Panc1 (cell line): ENCODE measurements at regions not wholly inside any gene's neighbourhood (a gene's known extent, or its start where the extent isn't known, plus 50 kb on each side); places are given as distances from the start of the nearest gene placed in this dataset.

Experiments
- CTCF ChIP-seq: fragments of 450-650 bp; IDR thresholded peaks from 2 replicates; pipeline ENCODE4 v1.5.1; 2017; ENCODE audit warnings: mild to moderate bottlenecking
- POLR2AphosphoS5 ChIP-seq: IDR thresholded peaks from 2 replicates; pipeline ENCODE4 v1.6.1; 2012; ENCODE audit warnings: mild to moderate bottlenecking, low read depth, low read length, moderate library complexity
- REST ChIP-seq, 2 experiments: IDR thresholded peaks; 2 replicates each; pipeline ENCODE4 v1.6.1; 2011 to 2012; ENCODE audit warnings: low read depth in 2 of 2, control low read depth in 1 of 2, low read length in 1 of 2, mild to moderate bottlenecking in 1 of 2, moderate library complexity in 1 of 2; ENCODE audit not compliant: insufficient read depth in 1 of 2
- SIN3A ChIP-seq: IDR thresholded peaks from 2 replicates; pipeline ENCODE4 v1.6.1; 2012; ENCODE audit warnings: low read depth, mild to moderate bottlenecking, low read length, moderate library complexity, borderline replicate concordance; ENCODE audit not compliant: insufficient read depth
- TCF7L2 ChIP-seq: IDR thresholded peaks from 2 replicates; pipeline ENCODE4 v1.6.1; 2011; ENCODE audit warnings: mild to moderate bottlenecking, low read depth, low read length, inconsistent platforms

GRCh38 chr13:100773429-100773828 is 98.8 kb upstream of the TMTC4 start:
- TF ChIP-seq CTCF, result no peak
- no peak for TF ChIP-seq POLR2AphosphoS5
- no peak for TF ChIP-seq SIN3A
- no peak for TF ChIP-seq REST (IDR thresholded peaks at IDR 0.05; ENCODE audit: insufficient read depth in 1 of 2, low read depth in 2 of 2, low read length in 1 of 2)
- no peak for TF ChIP-seq TCF7L2
